ENCODE measurements at regions not wholly inside any gene's neighbourhood (a gene's known extent, or its start where the extent isn't known, plus 50 kb on each side); places are given as distances from the start of the nearest gene placed in this dataset.
A peak's percentile ranks its signal among the peaks of the same experiment; 100 is the strongest.

DNA sequence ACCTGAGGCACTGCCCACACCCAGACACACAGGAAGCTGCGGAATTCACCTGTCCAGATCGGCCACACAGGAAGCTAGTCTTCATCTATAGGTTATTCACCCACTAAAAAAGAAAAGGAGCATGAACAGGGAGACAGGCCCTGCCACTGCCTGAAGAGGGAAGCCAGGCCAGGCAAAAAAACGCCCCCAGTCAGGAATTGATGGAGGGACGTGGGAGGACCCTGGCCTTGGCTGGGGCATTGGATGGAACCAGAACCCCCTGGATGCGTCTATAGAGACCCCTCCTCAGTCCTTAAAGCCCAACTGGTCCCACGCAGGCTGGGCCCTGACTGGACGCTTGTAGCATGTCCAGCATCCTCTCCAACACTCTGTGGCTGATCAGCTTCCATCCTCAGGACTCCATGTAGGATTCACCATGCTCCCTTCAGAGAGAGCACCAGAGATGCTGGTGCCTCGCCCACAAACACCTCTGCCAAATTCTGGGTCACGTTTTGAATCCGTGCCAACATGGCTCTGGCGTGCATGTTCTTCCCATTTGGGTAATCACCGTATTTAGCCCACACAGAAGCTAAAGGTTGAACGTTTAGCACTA lies 259.3 kb upstream of the TCERG1L start:
- Histone ChIP-seq H3K23me2 (ENCODE audit: insufficient read length, low read depth, low read length, poor library complexity, severe bottlenecking) (no peaks in the 10 kb centered on the region), H3K4me1 (ENCODE audit: insufficient read depth, low read length) (no peaks in the 10 kb centered on the region)
- H3K27ac Mint-ChIP-seq = peak overlapping the region in 1 of 3 experiments; percentile 80; a peak in 1 of 7 replicates

More for the DNA sequence above, 259.3 kb upstream of the TCERG1L start:
- H3K79me1 ChIP-seq (ENCODE audit: insufficient read depth, low read depth, low read length, poor library complexity, severe bottlenecking) = no peaks in the 10 kb centered on the region
- Mint-ChIP-seq H3K4me1 (0 out of 4 replicates have a peak, but pooled peaks cover 0 to 4% of the 10 kb centered on the region in 2 experiments), H3K9me3 (no peaks in the 10 kb centered on the region), H3K36me3 (ENCODE audit: insufficient read depth in 1 of 3, low read depth in 3 of 3) (no peaks in the 10 kb centered on the region; a peak in 1 of 7 replicates), H3K4me3 (no peak overlapping the region), H3K27me3 (ENCODE audit: low read depth) (no peaks in the 10 kb centered on the region; the same call in 1 of the 2 replicates)
- no peak overlapping the region for H2BK15ac ChIP-seq (ENCODE audit: low read depth, low read length)
- H3K9ac ChIP-seq (ENCODE audit: extremely low read depth, insufficient read length, low read length) = no peak overlapping the region
- H3K9me3 ChIP-seq (ENCODE audit: control insufficient read depth, low read depth, low read length) = no peaks in the 10 kb centered on the region
- H3K4ac ChIP-seq (ENCODE audit: low read depth, low read length) = no peak overlapping the region
- no peak overlapping the region for H3K18ac ChIP-seq (ENCODE audit: insufficient read length, low read depth, low read length)
- no peak overlapping the region for H2BK5ac ChIP-seq (ENCODE audit: insufficient read length, low read length)
- H3K14ac ChIP-seq (ENCODE audit: insufficient read depth, low read length) = no peak overlapping the region
- H4K5ac ChIP-seq (ENCODE audit: insufficient read length, low read depth, low read length) = no peak overlapping the region
- no peak overlapping the region for H4K91ac ChIP-seq (ENCODE audit: insufficient read length, low read depth, low read length)
- no peak overlapping the region for H3K23ac ChIP-seq (ENCODE audit: insufficient read length, low read depth, low read length)
- no peak overlapping the region for H2BK12ac ChIP-seq (ENCODE audit: insufficient read length, low read depth, low read length)
- no peak overlapping the region for H4K8ac ChIP-seq (replicated peaks; ENCODE audit: insufficient read length, low read depth, low read length)
- H2BK20ac ChIP-seq (ENCODE audit: low read depth, low read length, poor library complexity, severe bottlenecking) = no peak overlapping the region
- H3K27me3 ChIP-seq (ENCODE audit: insufficient read depth, low read length) = no peaks in the 10 kb centered on the region
- no peaks in the 10 kb centered on the region for H4K20me1 ChIP-seq (ENCODE audit: control insufficient read depth, insufficient read depth, insufficient read length)
- no CpG with 5 or more reads among the region's 13 CpGs for WGBS (ENCODE audit: extremely low coverage, insufficient read length, low lambda C conversion rate)
- no peak overlapping the region for H3K4me2 ChIP-seq (ENCODE audit: insufficient read depth, insufficient read length, low read length)
- no peak overlapping the region for H2AFZ ChIP-seq (ENCODE audit: low read length)
- no peak overlapping the region for H3K56ac ChIP-seq (ENCODE audit: insufficient read length, low read depth, low read length)
- DNase-seq = no peak
- H2AK5ac ChIP-seq (ENCODE audit: insufficient read length, low read length) = no peak overlapping the region
- H3K27ac ChIP-seq (ENCODE audit: insufficient read length, low read depth, low read length) = no peak overlapping the region
- no peaks in the 10 kb centered on the region for H3K79me2 ChIP-seq (ENCODE audit: insufficient read depth, low read length)
- TF ChIP-seq, protein P1, sequence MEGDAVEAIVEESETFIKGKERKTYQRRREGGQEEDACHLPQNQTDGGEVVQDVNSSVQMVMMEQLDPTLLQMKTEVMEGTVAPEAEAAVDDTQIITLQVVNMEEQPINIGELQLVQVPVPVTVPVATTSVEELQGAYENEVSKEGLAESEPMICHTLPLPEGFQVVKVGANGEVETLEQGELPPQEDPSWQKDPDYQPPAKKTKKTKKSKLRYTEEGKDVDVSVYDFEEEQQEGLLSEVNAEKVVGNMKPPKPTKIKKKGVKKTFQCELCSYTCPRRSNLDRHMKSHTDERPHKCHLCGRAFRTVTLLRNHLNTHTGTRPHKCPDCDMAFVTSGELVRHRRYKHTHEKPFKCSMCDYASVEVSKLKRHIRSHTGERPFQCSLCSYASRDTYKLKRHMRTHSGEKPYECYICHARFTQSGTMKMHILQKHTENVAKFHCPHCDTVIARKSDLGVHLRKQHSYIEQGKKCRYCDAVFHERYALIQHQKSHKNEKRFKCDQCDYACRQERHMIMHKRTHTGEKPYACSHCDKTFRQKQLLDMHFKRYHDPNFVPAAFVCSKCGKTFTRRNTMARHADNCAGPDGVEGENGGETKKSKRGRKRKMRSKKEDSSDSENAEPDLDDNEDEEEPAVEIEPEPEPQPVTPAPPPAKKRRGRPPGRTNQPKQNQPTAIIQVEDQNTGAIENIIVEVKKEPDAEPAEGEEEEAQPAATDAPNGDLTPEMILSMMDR (conservative IDR thresholded peaks at IDR 0.05) = no peak
- H3T11ph ChIP-seq (ENCODE audit: low read length) = no peak overlapping the region
- no peak overlapping the region for H2BK120ac ChIP-seq (ENCODE audit: low read depth, low read length, poor library complexity, severe bottlenecking)
